ENCODE measurements at regions not wholly inside any gene's neighbourhood (a gene's known extent, or its start where the extent isn't known, plus 50 kb on each side); places are given as distances from the start of the nearest gene placed in this dataset.

DNA sequence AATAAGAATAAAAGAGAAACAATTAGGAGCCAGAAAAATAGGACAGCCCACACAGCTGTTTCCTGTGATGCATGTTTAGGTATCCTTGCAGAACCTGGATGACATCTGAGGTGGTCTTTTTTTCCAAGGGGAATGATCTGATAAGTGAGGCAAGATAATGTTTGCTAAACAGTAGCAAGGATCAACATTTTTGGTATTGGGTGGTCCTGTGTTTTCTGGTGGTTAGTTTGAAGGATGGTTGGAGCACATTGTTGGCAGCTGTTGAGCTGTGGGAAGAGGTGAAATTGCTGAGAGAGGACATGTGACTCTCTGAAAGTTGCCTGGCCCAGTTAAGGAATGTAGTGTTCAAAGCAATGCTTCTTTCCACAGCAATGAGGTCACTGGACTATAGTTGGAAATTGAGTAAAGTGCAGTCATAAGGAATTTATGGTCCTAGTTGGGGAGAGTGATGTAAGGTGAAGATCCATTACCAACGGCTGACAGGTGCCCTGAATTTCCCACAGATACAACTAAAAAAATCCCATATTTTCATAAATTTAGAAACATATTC lies 270.2 kb upstream of the IMPG1 start:
- ATAC-seq (replicated peaks in 6 of 8): peak in 3 of 8 experiments; percentile 51 to 97 (median 89)
- 0 to 100% (median 71%) methylated on average over 1 of the region's 1 CpG; no CpG with 5 or more reads in 3 of the 10 experiments for WGBS, 10 experiments
- no peak overlapping the region for H3K27ac ChIP-seq
- in situ Hi-C loops (cut with MboI; ENCODE audit: low pct_unique_long_range_greater_than_20kb in 2 of 9, low sequenced_read_pairs in 9 of 9, unreplicated experiment in 9 of 9): no loop called here
- no peaks in the 10 kb centered on the region for H3K4me1 ChIP-seq (replicated peaks in 1 of 2)
- H3K4me3 ChIP-seq: no peak overlapping the region

DNA sequence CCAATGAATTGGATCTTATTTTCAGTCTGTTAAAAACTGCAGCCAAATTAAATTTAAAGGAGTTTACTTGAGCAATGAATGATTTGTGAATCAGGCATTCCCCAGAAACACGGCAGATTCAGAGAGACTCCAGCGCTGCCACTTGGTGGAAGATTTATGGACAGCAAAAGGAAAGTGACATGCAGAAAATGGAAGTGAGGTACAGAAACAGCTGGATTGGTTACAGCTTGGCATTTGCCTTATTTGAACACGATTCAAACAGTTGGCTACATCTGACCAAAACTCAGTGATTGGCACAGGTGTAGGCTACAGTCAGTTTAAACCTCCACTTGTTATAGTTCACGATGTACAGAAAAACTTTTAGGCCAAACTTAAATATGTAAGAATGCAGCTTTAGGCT lies 257.6 kb upstream of the IMPG1 start:
- in situ Hi-C loops (cut with MboI; ENCODE audit: low pct_unique_long_range_greater_than_20kb in 2 of 9, low sequenced_read_pairs in 9 of 9, unreplicated experiment in 9 of 9): no loop called here
- Histone ChIP-seq H3K4me1 (replicated peaks in 1 of 2) (no peaks in the 10 kb centered on the region), H3K4me3 (no peak overlapping the region), H3K27ac (no peak overlapping the region)
- 0 to 87% (median 56%) methylated on average over 1 to 4 of the region's 4 CpGs for WGBS, 10 experiments
- ATAC-seq (replicated peaks in 6 of 8): no peak

DNA sequence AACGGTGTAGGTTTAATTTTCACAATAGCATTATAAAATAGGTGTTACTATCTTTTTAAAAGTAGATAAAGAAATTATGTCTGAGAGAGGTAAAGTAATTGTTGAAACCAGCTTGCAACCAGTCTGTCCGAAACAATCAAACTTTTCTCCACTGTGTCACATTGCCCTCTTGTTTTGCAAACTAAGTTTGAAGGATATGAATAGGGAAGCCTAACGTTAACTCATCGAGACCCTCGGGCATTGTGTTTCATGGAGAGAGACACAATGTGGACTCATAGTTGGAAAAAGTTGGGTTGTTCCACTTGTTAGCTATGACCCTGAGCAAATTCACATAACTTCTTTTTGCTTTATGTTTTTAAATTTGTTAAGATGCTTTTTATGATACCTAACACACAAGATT lies 254.4 kb upstream of the IMPG1 start:
- WGBS, 10 experiments: 0 to 79% (median 40%) methylated on average over 2 to 5 of the region's 5 CpGs; no CpG with 5 or more reads in 1 of the 10 experiments
- Histone ChIP-seq H3K27ac (no peak overlapping the region), H3K4me3 (no peak overlapping the region), H3K4me1 (replicated peaks in 1 of 2) (no peaks in the 10 kb centered on the region)
- in situ Hi-C loops (cut with MboI; ENCODE audit: low pct_unique_long_range_greater_than_20kb in 2 of 9, low sequenced_read_pairs in 9 of 9, unreplicated experiment in 9 of 9): no loop called here
- peak in 3 of 8 experiments; percentile 54 to 70 (median 65) for ATAC-seq (replicated peaks in 6 of 8)
